ENCODE measurements at regions not wholly inside any gene's neighbourhood (a gene's known extent, or its start where the extent isn't known, plus 50 kb on each side); places are given as distances from the start of the nearest gene placed in this dataset.

- intact Hi-C loops (cut with DNase I), result no loop called here
- WGBS, 3 donors, result 81 to 90% (median 82%) methylated on average over 1 of the region's 1 CpG
These were observed 139.9 kb upstream of the DOCK10 start for GRCh38 chr2:225182126-225182525.

GRCh38 chr2:225177098-225177497 is 134.8 kb upstream of the DOCK10 start:
- H3K36me3 ChIP-seq, result no peaks in the 10 kb centered on the region
- no peaks in the 10 kb centered on the region for H3K27me3 ChIP-seq
- no peak overlapping the region for H3K27ac ChIP-seq
- no peak for DNase-seq
- 72 to 92% (median 82%) methylated on average over 1 of the region's 1 CpG for WGBS, 3 donors
- H3K4me3 ChIP-seq, result no peak overlapping the region
- TF ChIP-seq, protein P1, sequence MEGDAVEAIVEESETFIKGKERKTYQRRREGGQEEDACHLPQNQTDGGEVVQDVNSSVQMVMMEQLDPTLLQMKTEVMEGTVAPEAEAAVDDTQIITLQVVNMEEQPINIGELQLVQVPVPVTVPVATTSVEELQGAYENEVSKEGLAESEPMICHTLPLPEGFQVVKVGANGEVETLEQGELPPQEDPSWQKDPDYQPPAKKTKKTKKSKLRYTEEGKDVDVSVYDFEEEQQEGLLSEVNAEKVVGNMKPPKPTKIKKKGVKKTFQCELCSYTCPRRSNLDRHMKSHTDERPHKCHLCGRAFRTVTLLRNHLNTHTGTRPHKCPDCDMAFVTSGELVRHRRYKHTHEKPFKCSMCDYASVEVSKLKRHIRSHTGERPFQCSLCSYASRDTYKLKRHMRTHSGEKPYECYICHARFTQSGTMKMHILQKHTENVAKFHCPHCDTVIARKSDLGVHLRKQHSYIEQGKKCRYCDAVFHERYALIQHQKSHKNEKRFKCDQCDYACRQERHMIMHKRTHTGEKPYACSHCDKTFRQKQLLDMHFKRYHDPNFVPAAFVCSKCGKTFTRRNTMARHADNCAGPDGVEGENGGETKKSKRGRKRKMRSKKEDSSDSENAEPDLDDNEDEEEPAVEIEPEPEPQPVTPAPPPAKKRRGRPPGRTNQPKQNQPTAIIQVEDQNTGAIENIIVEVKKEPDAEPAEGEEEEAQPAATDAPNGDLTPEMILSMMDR (IDR thresholded peaks at IDR 0.05), result no peak
- no peak for TF ChIP-seq POLR2A (IDR thresholded peaks at IDR 0.05)
- TF ChIP-seq EP300 (IDR thresholded peaks at IDR 0.05), result no peak
- intact Hi-C loops (cut with DNase I), result no loop called here
- no peaks in the 10 kb centered on the region for H3K9me3 ChIP-seq
- H3K4me1 ChIP-seq (ENCODE audit: insufficient read depth), result no peaks in the 10 kb centered on the region

More at GRCh38 chr2:225182126-225182525, 139.9 kb upstream of the DOCK10 start:
- Histone ChIP-seq H3K27me3 (no peaks in the 10 kb centered on the region), H3K36me3 (no peaks in the 10 kb centered on the region), H3K4me1 (ENCODE audit: insufficient read depth) (no peaks in the 10 kb centered on the region), H3K4me3 (no peak overlapping the region), H3K9me3 (no peaks in the 10 kb centered on the region), H3K27ac (no peak overlapping the region)
- DNase-seq, result no peak
- TF ChIP-seq, protein P1 (IDR thresholded peaks at IDR 0.05), result no peak
- TF ChIP-seq POLR2A (IDR thresholded peaks at IDR 0.05) (no peak), EP300 (IDR thresholded peaks at IDR 0.05) (no peak)

DNA sequence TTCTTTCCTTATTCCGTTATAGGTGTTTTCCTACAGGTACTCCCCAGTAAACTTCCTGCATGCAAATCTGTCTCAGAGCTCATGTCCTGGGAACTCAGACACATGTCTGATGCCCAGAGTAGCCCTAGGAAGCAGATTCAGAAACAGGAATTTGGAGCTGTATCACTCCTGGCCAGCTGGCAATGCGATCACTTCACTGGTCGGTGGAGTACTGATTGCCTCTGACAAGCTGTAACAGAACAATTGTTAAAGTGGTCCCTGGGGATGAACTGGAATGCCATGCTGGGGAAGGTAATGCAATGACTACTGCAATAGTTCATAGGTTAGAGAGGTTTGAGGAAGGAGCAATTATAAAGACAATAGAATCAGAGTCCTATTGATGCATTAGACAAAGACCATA is 131.6 kb upstream of the DOCK10 start:
- intact Hi-C loops (cut with DNase I), result no loop called here
- DNase-seq, result no peak
- H3K9me3 ChIP-seq, result no peaks in the 10 kb centered on the region
- no peak overlapping the region for H3K27ac ChIP-seq
- no peaks in the 10 kb centered on the region for H3K4me1 ChIP-seq (ENCODE audit: insufficient read depth)
- WGBS, 3 donors, result 47 to 62% (median 47%) methylated on average over 3 of the region's 3 CpGs
- no peak overlapping the region for H3K4me3 ChIP-seq
- H3K27me3 ChIP-seq, result no peaks in the 10 kb centered on the region
- TF ChIP-seq, protein P1 (IDR thresholded peaks at IDR 0.05), result no peak
- no peak for TF ChIP-seq EP300 (IDR thresholded peaks at IDR 0.05)
- H3K36me3 ChIP-seq, result no peaks in the 10 kb centered on the region

GRCh38 chr2:225171350-225171749 is 129.1 kb upstream of the DOCK10 start:
- intact Hi-C loops (cut with DNase I), result no loop called here
- H3K27ac ChIP-seq, result no peak overlapping the region
- no peak overlapping the region for H3K4me3 ChIP-seq
- H3K9me3 ChIP-seq, result no peaks in the 10 kb centered on the region
- H3K36me3 ChIP-seq, result no peaks in the 10 kb centered on the region
- no peaks in the 10 kb centered on the region for H3K27me3 ChIP-seq
- 66 to 91% (median 68%) methylated on average over 6 of the region's 6 CpGs for WGBS, 3 donors
- no peak for DNase-seq
- no peak for TF ChIP-seq EP300 (IDR thresholded peaks at IDR 0.05)
- H3K4me1 ChIP-seq (ENCODE audit: insufficient read depth), result no peaks in the 10 kb centered on the region

DNA sequence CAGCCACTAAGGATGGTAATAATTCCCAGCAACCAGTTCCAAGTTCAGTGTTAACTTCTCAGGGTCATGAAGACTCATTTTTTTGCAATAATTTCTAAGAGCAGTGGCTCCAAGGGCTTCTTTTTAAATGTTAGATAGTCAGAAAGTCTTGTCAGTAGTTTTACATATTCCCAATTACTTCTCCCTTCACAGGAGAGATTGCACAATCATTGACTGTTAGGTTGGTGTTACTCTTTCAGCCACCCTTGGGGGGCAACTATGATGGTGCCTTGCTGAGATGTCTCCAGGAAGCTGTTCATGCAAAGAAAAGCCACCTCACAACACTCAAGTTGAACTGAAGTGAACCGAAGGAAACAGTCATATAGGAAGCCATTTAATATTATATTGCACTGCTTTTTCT is 127.9 kb upstream of the DOCK10 start:
- H3K4me3 ChIP-seq, result no peak overlapping the region
- no peaks in the 10 kb centered on the region for H3K4me1 ChIP-seq (ENCODE audit: insufficient read depth)
- intact Hi-C loops (cut with DNase I), result no loop called here
- 90 to 97% (median 97%) methylated on average over 1 of the region's 1 CpG for WGBS, 3 donors
- H3K27me3 ChIP-seq, result no peaks in the 10 kb centered on the region
- no peak for DNase-seq
- no peaks in the 10 kb centered on the region for H3K9me3 ChIP-seq
- no peak overlapping the region for H3K27ac ChIP-seq
- TF ChIP-seq POLR2A (IDR thresholded peaks at IDR 0.05) (no peak), EP300 (IDR thresholded peaks at IDR 0.05) (no peak)
- TF ChIP-seq, protein P1 (IDR thresholded peaks at IDR 0.05), result no peak
- no peaks in the 10 kb centered on the region for H3K36me3 ChIP-seq

Measured in ovary (tissue), 7 donors.